ENCODE measurements at regions not wholly inside any gene's neighbourhood (a gene's known extent, or its start where the extent isn't known, plus 50 kb on each side); places are given as distances from the start of the nearest gene placed in this dataset.

DNA sequence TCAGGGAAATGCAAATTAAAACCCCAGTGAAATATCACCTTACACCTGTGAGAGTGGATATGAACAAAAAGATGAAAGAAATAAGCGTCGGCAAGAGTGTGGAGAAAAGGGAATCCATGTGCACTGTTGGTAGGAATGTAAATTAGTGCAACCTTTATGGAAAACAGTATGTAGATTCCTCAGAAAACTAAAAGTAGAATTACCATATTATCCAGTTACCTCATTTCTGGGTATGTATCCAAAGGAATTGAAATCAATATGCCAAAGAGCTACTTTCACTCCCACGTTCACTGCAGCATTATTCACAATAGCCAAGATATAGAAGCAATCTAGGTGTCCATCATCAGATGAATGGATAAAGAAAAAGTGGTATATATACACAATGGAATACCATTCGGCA lies 246.0 kb upstream of the ARHGAP20 start:
- in situ Hi-C loops (cut with HindIII; ENCODE audit: low sequenced_read_pairs) = no loop called here
- H3K4me3 ChIP-seq (ENCODE audit: low read depth, low read length) = no peak overlapping the region
- DNase-seq (ENCODE audit: low read depth) = no peak
- TF ChIP-seq, protein P1, sequence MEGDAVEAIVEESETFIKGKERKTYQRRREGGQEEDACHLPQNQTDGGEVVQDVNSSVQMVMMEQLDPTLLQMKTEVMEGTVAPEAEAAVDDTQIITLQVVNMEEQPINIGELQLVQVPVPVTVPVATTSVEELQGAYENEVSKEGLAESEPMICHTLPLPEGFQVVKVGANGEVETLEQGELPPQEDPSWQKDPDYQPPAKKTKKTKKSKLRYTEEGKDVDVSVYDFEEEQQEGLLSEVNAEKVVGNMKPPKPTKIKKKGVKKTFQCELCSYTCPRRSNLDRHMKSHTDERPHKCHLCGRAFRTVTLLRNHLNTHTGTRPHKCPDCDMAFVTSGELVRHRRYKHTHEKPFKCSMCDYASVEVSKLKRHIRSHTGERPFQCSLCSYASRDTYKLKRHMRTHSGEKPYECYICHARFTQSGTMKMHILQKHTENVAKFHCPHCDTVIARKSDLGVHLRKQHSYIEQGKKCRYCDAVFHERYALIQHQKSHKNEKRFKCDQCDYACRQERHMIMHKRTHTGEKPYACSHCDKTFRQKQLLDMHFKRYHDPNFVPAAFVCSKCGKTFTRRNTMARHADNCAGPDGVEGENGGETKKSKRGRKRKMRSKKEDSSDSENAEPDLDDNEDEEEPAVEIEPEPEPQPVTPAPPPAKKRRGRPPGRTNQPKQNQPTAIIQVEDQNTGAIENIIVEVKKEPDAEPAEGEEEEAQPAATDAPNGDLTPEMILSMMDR (IDR thresholded peaks at IDR 0.05; ENCODE audit: low read depth, low read length, missing control alignments) = no peak

DNA sequence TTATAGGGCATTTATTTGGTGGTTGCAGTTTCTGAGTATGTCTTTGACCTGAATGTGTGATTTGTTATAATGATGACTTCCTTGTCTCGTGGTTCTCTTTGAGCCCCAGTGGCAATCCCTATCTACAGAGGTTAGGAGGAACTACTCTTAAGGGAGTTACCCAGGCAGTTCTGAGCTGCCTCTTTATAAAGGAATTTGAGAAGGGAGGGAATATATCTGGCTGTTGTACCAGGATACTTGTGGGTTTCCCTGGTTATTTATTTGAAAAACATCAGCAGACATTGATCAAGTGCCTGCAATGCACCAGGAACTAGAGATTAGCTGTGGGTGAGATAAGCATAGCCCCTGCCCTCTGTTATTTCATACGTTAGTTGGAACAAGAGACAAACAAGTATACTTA lies 243.5 kb upstream of the ARHGAP20 start:
- TF ChIP-seq, protein P1 (IDR thresholded peaks at IDR 0.05; ENCODE audit: low read depth, low read length, missing control alignments) = no peak
- H3K4me3 ChIP-seq (ENCODE audit: low read depth, low read length) = no peak overlapping the region
- no peak for DNase-seq (ENCODE audit: low read depth)
- in situ Hi-C loops (cut with HindIII; ENCODE audit: low sequenced_read_pairs) = no loop called here

DNA sequence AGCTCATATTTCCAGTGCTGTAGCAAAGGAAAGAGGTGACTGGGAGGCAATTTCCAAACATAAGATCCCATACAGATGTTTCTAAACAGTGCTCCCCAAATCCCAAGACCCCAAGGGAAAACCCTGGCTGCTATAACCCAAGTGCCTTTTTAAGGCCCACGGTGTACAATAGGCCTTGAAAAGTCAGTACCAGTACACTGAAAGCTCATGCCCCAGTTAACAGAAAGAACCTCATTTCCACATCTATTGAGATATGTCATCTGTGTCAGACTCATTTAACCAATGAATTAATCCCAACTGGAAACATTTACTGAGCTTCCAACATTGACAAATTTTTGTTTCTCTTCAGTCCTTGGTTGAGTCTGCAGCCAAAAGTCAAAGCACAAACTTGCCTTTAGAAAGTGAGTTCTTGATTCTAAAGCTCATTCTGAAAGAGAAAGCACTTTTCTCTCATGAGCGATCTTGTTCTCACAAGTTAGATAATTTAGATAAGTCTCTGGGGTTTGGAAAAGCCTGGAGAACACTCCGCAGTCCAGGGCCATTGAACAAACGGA lies 239.8 kb upstream of the ARHGAP20 start:
- H3K4me3 ChIP-seq (ENCODE audit: low read depth, low read length) = no peak overlapping the region
- TF ChIP-seq, protein P1 (IDR thresholded peaks at IDR 0.05; ENCODE audit: low read depth, low read length, missing control alignments) = no peak
- in situ Hi-C loops (cut with HindIII; ENCODE audit: low sequenced_read_pairs) = no loop called here
- no peak for DNase-seq (ENCODE audit: low read depth)

DNA sequence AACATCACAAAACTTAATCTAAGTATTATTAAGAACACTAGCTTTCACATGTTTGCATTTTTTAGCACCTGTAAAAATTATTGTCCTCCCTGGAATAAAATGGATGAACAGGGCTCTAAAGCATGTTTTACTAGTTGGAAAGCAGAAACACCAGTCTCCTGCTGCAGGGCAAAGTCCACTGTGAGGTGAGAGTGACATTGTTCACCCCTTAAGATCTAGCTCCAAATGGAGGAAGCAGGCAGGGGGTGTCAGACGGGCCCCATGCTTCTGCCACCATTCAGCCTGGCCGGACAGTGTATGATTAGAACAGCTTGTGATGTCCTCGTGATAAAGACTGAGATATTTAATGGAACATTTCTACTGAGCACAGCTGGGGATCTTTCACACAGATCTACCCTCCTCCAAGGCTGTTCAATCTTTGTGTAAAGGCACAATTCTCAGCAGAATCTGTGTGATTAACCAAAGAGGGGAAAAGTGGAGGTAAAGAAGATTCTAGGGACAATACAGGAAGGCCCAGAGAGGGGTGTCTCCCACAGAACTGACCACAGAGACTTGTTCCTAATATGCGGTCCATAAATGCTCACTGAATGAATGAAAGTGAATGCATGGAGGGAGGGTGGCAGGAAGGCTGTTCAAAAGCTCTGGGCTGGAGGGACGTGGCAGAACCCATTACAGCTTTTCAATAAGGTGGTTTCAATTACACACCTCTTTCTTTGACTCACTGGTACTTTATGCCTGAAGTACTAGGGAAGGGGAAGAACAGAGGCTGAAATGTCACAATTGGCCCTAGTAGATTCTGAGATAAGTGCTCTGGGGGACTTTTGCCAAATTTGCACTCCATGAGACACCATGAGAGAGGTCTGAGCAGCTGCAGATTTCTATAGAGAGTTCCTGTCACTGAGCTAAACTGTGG lies 239.1 kb upstream of the ARHGAP20 start:
- DNase-seq (ENCODE audit: low read depth) = no peak
- no peak overlapping the region for H3K4me3 ChIP-seq (ENCODE audit: low read depth, low read length)
- TF ChIP-seq, protein P1 (IDR thresholded peaks at IDR 0.05; ENCODE audit: low read depth, low read length, missing control alignments) = no peak
- in situ Hi-C loops (cut with HindIII; ENCODE audit: low sequenced_read_pairs) = no loop called here

DNA sequence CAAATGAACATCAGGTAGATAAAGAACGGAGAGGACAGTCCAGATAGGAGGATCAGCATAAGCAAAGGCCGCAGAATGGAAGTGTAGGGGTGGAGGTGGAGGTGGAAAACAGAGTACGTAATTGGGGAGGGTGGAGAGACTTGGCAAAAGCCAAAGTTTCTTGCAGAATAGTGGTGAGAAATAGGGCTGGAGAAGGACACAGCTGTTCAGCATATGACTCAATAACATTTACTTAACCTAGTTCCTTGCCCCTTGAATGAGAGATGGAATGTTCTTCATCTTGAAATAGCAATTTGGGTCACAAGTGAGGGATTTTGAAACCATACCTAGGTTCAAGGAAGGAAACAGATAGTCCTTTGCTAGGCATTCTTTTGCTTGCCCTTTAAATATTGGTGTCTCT lies 235.9 kb upstream of the ARHGAP20 start:
- TF ChIP-seq, protein P1 (IDR thresholded peaks at IDR 0.05; ENCODE audit: low read depth, low read length, missing control alignments) = no peak
- in situ Hi-C loops (cut with HindIII; ENCODE audit: low sequenced_read_pairs) = no loop called here
- no peak overlapping the region for H3K4me3 ChIP-seq (ENCODE audit: low read depth, low read length)
- no peak for DNase-seq (ENCODE audit: low read depth)

DNA sequence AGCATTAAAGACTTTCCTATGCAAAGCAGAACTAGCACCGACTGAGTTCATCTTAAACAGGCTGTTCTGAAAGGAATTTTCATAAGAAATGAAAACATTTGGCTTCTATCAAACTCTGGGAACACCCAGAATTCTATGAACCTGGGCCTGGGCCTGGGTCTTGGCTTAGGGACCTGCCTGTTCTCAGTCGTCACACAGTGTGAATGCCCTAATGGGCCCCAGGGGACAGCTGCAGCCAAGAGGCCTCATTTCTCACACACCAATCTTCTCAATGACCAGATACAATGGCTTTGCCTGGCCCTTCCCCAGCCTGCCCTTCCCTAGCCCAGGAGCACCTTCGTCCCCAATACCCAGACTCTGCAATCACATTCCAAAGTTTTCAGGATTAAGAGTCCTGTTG lies 234.9 kb upstream of the ARHGAP20 start:
- TF ChIP-seq, protein P1 (IDR thresholded peaks at IDR 0.05; ENCODE audit: low read depth, low read length, missing control alignments) = no peak
- H3K4me3 ChIP-seq (ENCODE audit: low read depth, low read length) = no peak overlapping the region
- in situ Hi-C loops (cut with HindIII; ENCODE audit: low sequenced_read_pairs) = no loop called here
- DNase-seq (ENCODE audit: low read depth) = no peak
